H9 (cell line): ENCODE measurements at regions not wholly inside any gene's neighbourhood (a gene's known extent, or its start where the extent isn't known, plus 50 kb on each side); places are given as distances from the start of the nearest gene placed in this dataset.

Source experiments
- DNase-seq: peaks from one replicate; pipeline ENCODE4 v3.0.0-alpha.2; 2017
- H2AFZ ChIP-seq: one replicate; pipeline ENCODE4 v1.6.1; 2013; ENCODE audit warnings: mild to moderate bottlenecking, low read length, control low read depth, moderate library complexity
- H2AK5ac ChIP-seq: 2 replicates; pipeline ENCODE4 v1.6.1; 2013; ENCODE audit warnings: low read length, control low read depth, mixed read lengths; ENCODE audit not compliant: insufficient read length
- H2BK120ac ChIP-seq: one replicate; pipeline ENCODE4 v1.6.1; 2013; ENCODE audit warnings: low read depth, mild to moderate bottlenecking, low read length, control low read depth, inconsistent platforms; ENCODE audit not compliant: poor library complexity, severe bottlenecking
- H2BK12ac ChIP-seq: 2 replicates; pipeline ENCODE4 v1.6.1; 2013; ENCODE audit warnings: low read length, control low read depth, mixed read lengths, low read depth; ENCODE audit not compliant: insufficient read length
- H2BK15ac ChIP-seq: 2 replicates; pipeline ENCODE4 v1.6.1; 2013; ENCODE audit warnings: low read depth, low read length, control low read depth
- H2BK20ac ChIP-seq: one replicate; pipeline ENCODE4 v1.6.1; 2013; ENCODE audit warnings: low read depth, mild to moderate bottlenecking, low read length, control low read depth, inconsistent platforms; ENCODE audit not compliant: poor library complexity, severe bottlenecking
- H2BK5ac ChIP-seq: 2 replicates; pipeline ENCODE4 v1.6.1; 2013; ENCODE audit warnings: low read length, control low read depth, mixed read lengths; ENCODE audit not compliant: insufficient read length
- H3K14ac ChIP-seq: 2 replicates; pipeline ENCODE4 v1.6.1; 2013; ENCODE audit warnings: low read length, control low read depth; ENCODE audit not compliant: insufficient read depth
- H3K18ac ChIP-seq: 2 replicates; pipeline ENCODE4 v1.6.1; 2013; ENCODE audit warnings: low read depth, mild to moderate bottlenecking, mixed read lengths, low read length, control low read depth; ENCODE audit not compliant: insufficient read length
- H3K23ac ChIP-seq: 2 replicates; pipeline ENCODE4 v1.6.1; 2013; ENCODE audit warnings: low read length, control low read depth, mixed read lengths, low read depth; ENCODE audit not compliant: insufficient read length
- H3K23me2 ChIP-seq: 2 replicates; pipeline ENCODE4 v1.6.1; 2013; ENCODE audit warnings: low read depth, mild to moderate bottlenecking, mixed read lengths, low read length, control low read depth; ENCODE audit not compliant: insufficient read length, poor library complexity, severe bottlenecking
- H3K27ac ChIP-seq: 2 replicates; pipeline ENCODE4 v1.5.1; 2013; ENCODE audit warnings: low read length, control low read depth, mixed read lengths, low read depth; ENCODE audit not compliant: insufficient read length
- H3K27me3 ChIP-seq: 2 replicates; pipeline ENCODE4 v1.6.1; 2013; ENCODE audit warnings: low read length, control low read depth, inconsistent platforms; ENCODE audit not compliant: insufficient read depth
- H3K4ac ChIP-seq: 2 replicates; pipeline ENCODE4 v1.6.1; 2013; ENCODE audit warnings: low read depth, mild to moderate bottlenecking, control low read depth, inconsistent platforms, low read length, moderate library complexity
- H3K4me1 ChIP-seq: 2 replicates; pipeline ENCODE4 v1.6.1; 2013; ENCODE audit warnings: low read length, control low read depth, inconsistent platforms; ENCODE audit not compliant: insufficient read depth
- H3K4me2 ChIP-seq: 2 replicates; pipeline ENCODE4 v1.6.1; 2013; ENCODE audit warnings: low read length, control low read depth, mixed read lengths; ENCODE audit not compliant: insufficient read length, insufficient read depth
- H3K56ac ChIP-seq: 2 replicates; pipeline ENCODE4 v1.6.1; 2013; ENCODE audit warnings: low read depth, mild to moderate bottlenecking, mixed read lengths, low read length, control low read depth; ENCODE audit not compliant: insufficient read length
- H3K79me1 ChIP-seq: 2 replicates; pipeline ENCODE4 v1.6.1; 2013; ENCODE audit warnings: low read depth, mild to moderate bottlenecking, moderate library complexity, low read length, control low read depth, inconsistent platforms; ENCODE audit not compliant: insufficient read depth, poor library complexity, severe bottlenecking
- H3K79me2 ChIP-seq: 2 replicates; pipeline ENCODE4 v1.6.1; 2013; ENCODE audit warnings: low read length, control low read depth, inconsistent platforms; ENCODE audit not compliant: insufficient read depth
- H3K9ac ChIP-seq: 2 replicates; pipeline ENCODE4 v1.6.1; 2013; ENCODE audit warnings: low read length, control low read depth, mixed read lengths; ENCODE audit not compliant: insufficient read length; ENCODE audit errors: extremely low read depth
- H3K9me3 ChIP-seq: one replicate; pipeline ENCODE4 v1.6.1; 2013; ENCODE audit warnings: low read depth, low read length, inconsistent platforms; ENCODE audit not compliant: control insufficient read depth
- H3T11ph ChIP-seq: one replicate; pipeline ENCODE4 v1.6.1; 2013; ENCODE audit warnings: mild to moderate bottlenecking, low read length, control low read depth, inconsistent platforms
- H4K20me1 ChIP-seq: one replicate; pipeline ENCODE4 v1.6.1; 2013; ENCODE audit not compliant: control insufficient read depth, insufficient read length, insufficient read depth
- H4K5ac ChIP-seq: 2 replicates; pipeline ENCODE4 v1.6.1; 2013; ENCODE audit warnings: low read depth, mild to moderate bottlenecking, mixed read lengths, low read length, control low read depth; ENCODE audit not compliant: insufficient read length
- H4K8ac ChIP-seq: replicated peaks from 2 replicates; pipeline ENCODE4 v1.6.1; 2013; ENCODE audit warnings: low read length, control low read depth, mixed read lengths, low read depth; ENCODE audit not compliant: insufficient read length
- H4K91ac ChIP-seq: 2 replicates; pipeline ENCODE4 v1.6.1; 2013; ENCODE audit warnings: low read depth, mild to moderate bottlenecking, moderate library complexity, mixed read lengths, low read length, control low read depth; ENCODE audit not compliant: insufficient read length
- H3K27ac Mint-ChIP-seq, 3 experiments: 2 replicates in 2 of 3; 3 replicates in 1 of 3; pipeline ENCODE4 v1.8.0; 2020 to 2021; ENCODE audit warnings: mixed read lengths in 3 of 3, mild to moderate bottlenecking in 1 of 3, moderate library complexity in 1 of 3
- H3K27me3 Mint-ChIP-seq: 2 replicates; pipeline ENCODE4 v1.8.0; 2021; ENCODE audit warnings: low read depth, mild to moderate bottlenecking, moderate library complexity, mixed read lengths
- H3K36me3 Mint-ChIP-seq, 3 experiments: 2 replicates in 2 of 3; 3 replicates in 1 of 3; pipeline ENCODE4 v1.8.0; 2020 to 2021; ENCODE audit warnings: low read depth in 3 of 3, mixed read lengths in 3 of 3; ENCODE audit not compliant: insufficient read depth in 1 of 3
- H3K4me1 Mint-ChIP-seq, 2 experiments: 2 replicates each; pipeline ENCODE4 v1.8.0; 2020; ENCODE audit warnings: mixed read lengths in 2 of 2
- H3K4me3 Mint-ChIP-seq, 2 experiments: 2 replicates in 1 of 2; 3 replicates in 1 of 2; pipeline ENCODE4 v1.8.0; 2020 to 2021; ENCODE audit warnings: mild to moderate bottlenecking in 2 of 2, mixed read lengths in 2 of 2, moderate library complexity in 1 of 2
- H3K9me3 Mint-ChIP-seq, 2 experiments: 2 replicates in 1 of 2; 3 replicates in 1 of 2; pipeline ENCODE4 v1.8.0; 2020; ENCODE audit warnings: mild to moderate bottlenecking in 2 of 2, mixed read lengths in 2 of 2, moderate library complexity in 1 of 2
- TF ChIP-seq, protein P1 (sequence below): fragments of 200-600 bp; sonication (generic); conservative IDR thresholded peaks from 3 replicates; pipeline ENCODE4 v1.8.0; 2021; ENCODE audit warnings: antibody characterized with exemption, mild to moderate bottlenecking

GRCh38 chr12:105729926-105730325 lies 399.4 kb downstream of the C12orf75 start:
- Mint-ChIP-seq H3K27me3 (0 out of 2 replicates have a peak, but pooled peaks cover 2% of the 10 kb centered on the region), H3K36me3 (no peaks in the 10 kb centered on the region; a peak in 1 of 7 replicates), H3K4me3 (no peak overlapping the region), H3K4me1 (peaks cover under 1% of the 10 kb centered on the region in 2 experiments), H3K27ac (no peak overlapping the region), H3K9me3 (peaks cover 3 to 6% of the 10 kb centered on the region in 2 experiments; a peak in 3 of 5 replicates)
- Histone ChIP-seq H3K9me3 (no peaks in the 10 kb centered on the region), H2AK5ac (no peak overlapping the region), H2BK20ac (no peak overlapping the region), H3K4ac (no peak overlapping the region), H3K23ac (no peak overlapping the region), H3K23me2 (no peaks in the 10 kb centered on the region), H3K27me3 (no peaks in the 10 kb centered on the region), H4K5ac (no peak overlapping the region), H4K8ac (no peak overlapping the region), H3K18ac (no peak overlapping the region), H2BK5ac (no peak overlapping the region), H4K91ac (no peak overlapping the region), H3K14ac (no peak overlapping the region), H3K79me2 (no peaks in the 10 kb centered on the region), H3K4me2 (no peak overlapping the region), H3K9ac (no peak overlapping the region), H4K20me1 (no peaks in the 10 kb centered on the region), H3K27ac (no peak overlapping the region), H2AFZ (no peak overlapping the region), H3T11ph (no peak overlapping the region), H3K56ac (no peak overlapping the region), H3K79me1 (no peaks in the 10 kb centered on the region), H2BK12ac (no peak overlapping the region), H3K4me1 (no peaks in the 10 kb centered on the region), H2BK120ac (no peak overlapping the region), H2BK15ac (no peak overlapping the region)
- no peak for DNase-seq
- TF ChIP-seq, protein P1, sequence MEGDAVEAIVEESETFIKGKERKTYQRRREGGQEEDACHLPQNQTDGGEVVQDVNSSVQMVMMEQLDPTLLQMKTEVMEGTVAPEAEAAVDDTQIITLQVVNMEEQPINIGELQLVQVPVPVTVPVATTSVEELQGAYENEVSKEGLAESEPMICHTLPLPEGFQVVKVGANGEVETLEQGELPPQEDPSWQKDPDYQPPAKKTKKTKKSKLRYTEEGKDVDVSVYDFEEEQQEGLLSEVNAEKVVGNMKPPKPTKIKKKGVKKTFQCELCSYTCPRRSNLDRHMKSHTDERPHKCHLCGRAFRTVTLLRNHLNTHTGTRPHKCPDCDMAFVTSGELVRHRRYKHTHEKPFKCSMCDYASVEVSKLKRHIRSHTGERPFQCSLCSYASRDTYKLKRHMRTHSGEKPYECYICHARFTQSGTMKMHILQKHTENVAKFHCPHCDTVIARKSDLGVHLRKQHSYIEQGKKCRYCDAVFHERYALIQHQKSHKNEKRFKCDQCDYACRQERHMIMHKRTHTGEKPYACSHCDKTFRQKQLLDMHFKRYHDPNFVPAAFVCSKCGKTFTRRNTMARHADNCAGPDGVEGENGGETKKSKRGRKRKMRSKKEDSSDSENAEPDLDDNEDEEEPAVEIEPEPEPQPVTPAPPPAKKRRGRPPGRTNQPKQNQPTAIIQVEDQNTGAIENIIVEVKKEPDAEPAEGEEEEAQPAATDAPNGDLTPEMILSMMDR = no peak
